Activated CD8-positive, alpha-beta memory T cell treated with anti-CD3 and anti-CD28 coated beads for 36 hours (primary cell): ENCODE measurements at regions not wholly inside any gene's neighbourhood (a gene's known extent, or its start where the extent isn't known, plus 50 kb on each side); places are given as distances from the start of the nearest gene placed in this dataset.
"Not testable (repeated sequence)": the region's sequence is repeated elsewhere in the genome, so short reads cannot be mapped to it uniquely, and the experiment has no call there.

Experiments
- CTCF ChIA-PET: fragments of 350-600 bp; sonication (Branson Sonifier 250); formaldehyde crosslinking; loops from one replicate; lab custom pipeline; 2021; ENCODE audit warnings: antibody characterized with exemption; lab: Charles Lee
- POLR2A ChIA-PET: fragments of 350-600 bp; sonication (Branson Sonifier 250); formaldehyde crosslinking; loops from one replicate; lab custom pipeline; 2021; ENCODE audit warnings: antibody characterized with exemption; lab: Charles Lee

- CTCF ChIA-PET, result no interaction called here
Observed at GRCh38 chr6:1231941-1232340, 80.0 kb upstream of the FOXQ1 start.

DNA sequence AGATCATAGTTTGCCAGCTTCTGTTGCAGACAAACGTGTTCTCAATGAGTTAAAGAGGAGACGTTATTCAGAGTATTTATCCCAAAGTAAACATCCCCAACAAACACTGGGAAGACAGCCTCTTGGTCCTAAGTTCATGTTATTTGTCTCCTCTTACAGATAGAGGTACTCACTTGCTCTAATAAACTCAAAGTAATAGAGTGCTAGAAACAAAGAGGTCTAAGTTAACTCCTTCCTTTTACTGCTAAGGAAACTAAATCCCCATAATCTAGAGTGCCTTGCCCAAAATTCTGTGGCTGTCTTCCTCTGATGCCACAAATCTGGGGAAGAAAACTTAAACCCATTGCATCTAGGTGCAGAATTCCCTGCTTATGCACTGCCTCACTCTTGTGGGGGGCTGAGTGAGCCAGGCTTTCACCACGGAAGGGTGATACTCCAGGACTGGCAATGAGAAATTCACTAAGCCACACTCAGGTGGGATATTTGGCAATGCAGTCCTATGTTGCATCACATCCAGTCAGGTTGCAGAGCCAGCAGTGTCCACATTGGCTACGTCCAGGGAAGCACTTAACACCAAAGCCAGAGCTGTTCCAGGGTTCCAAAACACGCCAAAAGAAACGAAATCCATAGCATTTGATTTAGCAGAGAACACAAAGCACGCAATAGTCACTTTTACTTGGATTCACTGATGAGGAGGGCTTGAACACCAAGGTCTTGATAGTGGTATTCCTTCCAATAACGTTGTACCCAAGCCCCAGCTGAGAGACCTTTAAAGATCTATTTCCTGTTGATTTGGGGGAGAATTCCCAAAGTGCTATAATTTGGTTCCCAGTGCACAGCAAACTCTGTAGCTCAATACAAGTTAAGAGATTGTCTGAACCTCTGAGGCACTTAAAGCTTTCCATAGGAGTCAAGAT lies 81.0 kb upstream of the FOXQ1 start:
- POLR2A ChIA-PET, result no interaction called here

More at GRCh38 chr6:1231941-1232340, 80.0 kb upstream of the FOXQ1 start:
- POLR2A ChIA-PET, result no interaction called here

DNA sequence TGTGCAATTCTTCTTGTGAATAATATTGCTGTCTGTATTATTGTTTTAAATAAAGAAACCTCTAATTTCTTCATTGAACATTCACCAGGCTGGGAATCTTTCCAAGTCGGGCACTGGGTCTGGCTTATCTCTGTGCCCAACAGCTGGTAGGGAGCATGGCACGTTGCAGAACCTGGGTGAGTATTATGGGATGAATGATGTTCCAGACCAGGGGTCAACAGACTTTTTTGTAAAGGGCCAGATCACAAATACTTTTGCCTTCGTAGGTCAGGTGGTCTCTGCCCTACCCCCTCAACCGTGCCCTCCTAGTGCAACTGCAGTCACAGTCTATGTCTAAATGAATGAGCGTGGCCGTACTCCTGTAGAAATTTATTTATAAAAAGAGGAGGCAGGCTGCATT lies 81.6 kb upstream of the FOXQ1 start:
- CTCF ChIA-PET, result no interaction called here
- POLR2A ChIA-PET, result no interaction called here

More for the DNA sequence above, 81.0 kb upstream of the FOXQ1 start:
- CTCF ChIA-PET, result no interaction called here

- POLR2A ChIA-PET, result no interaction called here
- CTCF ChIA-PET, result no interaction called here
Observed at GRCh38 chr6:1229808-1230207, 82.1 kb upstream of the FOXQ1 start.

DNA sequence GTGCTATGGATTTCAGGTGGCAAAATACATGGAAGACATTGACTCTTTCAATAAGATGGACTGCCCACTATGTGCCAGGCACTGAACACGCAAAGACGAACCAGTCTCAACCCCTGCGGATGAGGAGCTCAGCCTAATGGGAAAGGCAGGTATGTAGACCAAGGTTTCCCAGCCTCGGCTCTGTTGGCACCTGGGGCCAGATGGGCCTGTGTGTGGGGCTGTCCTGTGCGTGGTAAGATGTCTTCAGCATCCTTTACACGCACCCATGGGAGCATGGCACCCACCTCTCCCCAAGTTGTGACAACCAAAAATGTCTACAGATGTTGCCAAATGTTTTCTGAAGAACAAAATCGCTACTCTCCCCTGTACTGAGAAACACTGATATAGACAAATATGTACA lies 82.6 kb upstream of the FOXQ1 start:
- CTCF ChIA-PET, result no interaction called here
- POLR2A ChIA-PET, result no interaction called here

- POLR2A ChIA-PET, result no interaction called here
- CTCF ChIA-PET, result no interaction called here
Observed at GRCh38 chr6:1228754-1229191, 83.1 kb upstream of the FOXQ1 start.

DNA sequence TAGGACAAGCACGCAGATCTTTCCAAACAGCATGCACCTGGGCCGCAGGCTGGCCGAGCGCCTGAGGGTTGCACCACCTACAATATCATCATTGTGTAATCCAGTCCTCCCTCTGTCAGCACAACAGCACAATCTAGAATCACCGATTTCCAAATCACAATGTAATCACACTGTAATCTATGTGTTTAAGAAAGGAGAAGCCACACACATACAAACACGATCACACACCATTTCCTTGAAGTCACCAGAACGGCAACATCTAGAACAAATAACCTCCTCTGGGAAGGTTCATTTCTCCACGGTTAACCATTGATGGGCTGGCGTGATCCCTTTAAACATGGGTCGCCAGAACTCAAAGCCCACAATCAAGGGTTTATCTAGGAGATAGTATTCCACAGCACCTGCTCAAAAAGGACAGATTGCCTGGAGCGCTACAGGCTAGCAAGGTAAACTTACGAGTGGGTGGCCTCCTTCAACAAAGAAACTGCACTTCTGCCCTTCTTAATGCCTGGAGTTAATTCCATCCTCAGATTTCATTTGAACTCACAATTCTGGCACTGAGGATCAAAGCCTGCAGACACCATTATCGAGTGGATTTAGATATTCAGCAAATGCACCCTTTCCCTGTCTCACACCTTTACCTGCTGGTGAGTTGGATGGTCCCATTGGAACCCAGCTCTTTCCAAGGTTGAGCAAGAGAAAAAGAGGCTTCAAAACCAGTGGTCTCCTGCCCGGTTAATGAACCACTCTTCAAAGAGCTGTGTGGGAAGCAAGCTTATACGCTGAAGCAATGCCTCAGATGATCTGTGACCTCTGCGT lies 83.8 kb upstream of the FOXQ1 start:
- POLR2A ChIA-PET, result no interaction called here

GRCh38 chr6:1227600-1227934 lies 84.3 kb upstream of the FOXQ1 start:
- ChIA-PET POLR2A (no interaction called here), CTCF (no interaction called here)

More for the DNA sequence above, 83.8 kb upstream of the FOXQ1 start:
- CTCF ChIA-PET, result no interaction called here

DNA sequence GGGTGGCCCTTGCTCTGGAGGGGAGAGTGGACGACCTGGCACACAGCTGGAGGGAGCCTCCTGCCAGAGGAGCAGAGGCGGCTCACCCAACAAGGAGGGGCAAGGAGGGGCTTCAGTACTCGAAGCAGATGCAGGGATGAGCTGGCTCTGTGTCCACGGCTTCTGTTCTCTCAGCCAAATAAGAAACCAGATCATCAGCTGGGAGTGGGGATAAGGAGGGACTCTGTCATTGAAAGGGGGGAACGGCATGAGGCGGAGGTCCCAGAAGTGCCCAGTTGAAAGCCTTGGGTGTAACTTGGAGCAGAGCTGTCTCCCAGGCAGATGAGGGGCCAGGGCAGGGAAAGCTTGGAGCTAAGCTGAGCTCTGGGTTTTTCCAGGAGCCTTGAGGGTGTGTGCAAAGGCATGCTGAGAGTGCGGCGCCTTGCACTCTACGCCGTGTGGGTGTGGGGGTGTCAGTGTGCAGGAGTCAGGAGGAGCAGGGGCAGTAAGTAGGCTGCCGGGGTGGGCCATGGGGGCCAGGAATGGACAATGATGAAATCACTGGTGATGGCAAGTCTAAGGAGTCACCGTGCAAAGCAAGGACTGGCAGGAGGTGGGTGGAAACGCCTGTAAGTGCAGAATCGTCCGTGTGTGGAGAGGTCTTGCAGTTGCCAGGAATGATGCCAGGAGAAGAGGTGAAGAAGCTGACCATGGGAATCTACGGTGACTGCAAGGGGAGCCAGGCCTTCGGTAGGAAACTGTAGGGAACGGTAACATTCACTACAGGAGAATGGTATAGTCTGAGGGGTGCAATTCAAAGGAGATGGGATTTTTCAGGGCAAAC lies 85.4 kb upstream of the FOXQ1 start:
- CTCF ChIA-PET, result no interaction called here
- POLR2A ChIA-PET, result no interaction called here

GRCh38 chr6:1224514-1224913 lies 87.4 kb upstream of the FOXQ1 start:
- ChIA-PET CTCF (no interaction called here), POLR2A (no interaction called here)

GRCh38 chr6:1222728-1223595 lies 88.9 kb upstream of the FOXQ1 start:
- ChIA-PET POLR2A (no interaction called here), CTCF (no interaction called here)

DNA sequence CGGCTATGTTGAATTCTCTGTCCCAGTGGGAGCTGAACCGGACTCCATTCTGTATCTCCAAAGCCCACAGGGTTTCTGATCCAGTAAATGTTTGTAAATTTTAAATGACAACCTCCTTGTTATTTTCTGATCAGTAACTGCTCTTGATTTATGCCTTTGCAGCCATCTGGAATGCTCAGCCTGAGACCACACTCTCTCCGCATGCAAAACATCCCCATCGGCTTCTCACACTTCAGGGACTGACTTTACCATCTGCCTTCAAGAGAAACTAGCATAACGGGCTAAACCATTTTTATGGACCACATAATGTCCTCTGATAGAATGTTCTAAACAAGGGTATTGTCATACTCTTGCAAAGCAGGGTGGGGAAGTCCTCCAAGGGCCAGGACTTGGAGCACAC lies 94.5 kb upstream of the FOXQ1 start:
- ChIA-PET CTCF (no interaction called here), POLR2A (no interaction called here)

DNA sequence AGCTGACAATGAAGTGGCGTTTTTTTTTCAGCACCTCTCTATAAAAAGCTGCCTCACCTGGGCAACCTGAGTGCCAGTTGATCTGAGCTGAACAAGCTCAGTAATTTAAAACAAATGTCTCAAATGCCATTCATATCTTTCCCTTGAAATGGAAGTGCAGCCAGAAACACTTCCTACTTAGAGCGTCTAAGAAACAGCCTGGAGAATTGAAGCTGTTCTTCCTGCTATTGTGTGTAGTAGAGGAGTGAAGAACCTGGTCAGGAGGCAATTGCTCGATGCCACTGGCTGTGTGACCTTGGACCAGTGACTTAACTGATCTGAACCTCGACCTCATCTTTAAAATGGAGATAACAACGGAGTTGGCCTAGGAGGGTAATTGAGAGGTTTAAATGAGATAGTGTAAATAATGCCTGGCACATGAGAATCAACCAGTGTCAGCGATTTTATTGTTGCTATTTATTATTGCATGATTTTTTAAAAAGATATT lies 95.4 kb upstream of the FOXQ1 start:
- CTCF ChIA-PET, result no interaction called here

GRCh38 chr6:1215884-1216487 lies 95.9 kb upstream of the FOXQ1 start:
- POLR2A ChIA-PET, result no interaction called here
- CTCF ChIA-PET, result interaction anchor here (0.6 kb wide), 1 partner anchor 1374 kb away, joined by 3 read pairs; no protein-coding TSS in a partner anchor

More for the DNA sequence above, 95.4 kb upstream of the FOXQ1 start:
- POLR2A ChIA-PET, result no interaction called here

DNA sequence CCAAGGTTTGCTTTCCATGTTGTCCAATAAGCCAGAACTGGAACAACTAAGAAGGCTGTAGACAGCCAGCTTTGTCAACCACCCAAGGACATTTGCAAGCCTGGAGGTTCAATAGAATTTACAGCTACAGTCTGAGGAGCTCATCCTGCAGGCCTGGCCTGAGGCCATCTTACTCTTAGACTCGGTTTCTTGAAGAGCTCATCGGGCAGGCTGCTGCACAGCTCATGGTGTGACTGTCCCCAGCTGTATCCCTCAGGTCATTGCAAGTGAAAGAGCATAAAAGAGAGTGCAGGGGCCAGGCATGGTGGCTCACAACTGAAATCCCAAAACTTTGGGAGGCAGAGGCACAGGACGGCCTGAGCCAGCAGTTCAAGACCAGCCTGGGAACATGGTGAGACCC lies 96.9 kb upstream of the FOXQ1 start:
- CTCF ChIA-PET, result interaction anchor here (0.6 kb wide), 1 partner anchor 1375 kb away, joined by 3 read pairs; no protein-coding TSS in a partner anchor
- POLR2A ChIA-PET, result no interaction called here

- CTCF ChIA-PET, result no interaction called here
- POLR2A ChIA-PET, result no interaction called here
Observed at GRCh38 chr6:1212919-1213318, 99.0 kb upstream of the FOXQ1 start.

DNA sequence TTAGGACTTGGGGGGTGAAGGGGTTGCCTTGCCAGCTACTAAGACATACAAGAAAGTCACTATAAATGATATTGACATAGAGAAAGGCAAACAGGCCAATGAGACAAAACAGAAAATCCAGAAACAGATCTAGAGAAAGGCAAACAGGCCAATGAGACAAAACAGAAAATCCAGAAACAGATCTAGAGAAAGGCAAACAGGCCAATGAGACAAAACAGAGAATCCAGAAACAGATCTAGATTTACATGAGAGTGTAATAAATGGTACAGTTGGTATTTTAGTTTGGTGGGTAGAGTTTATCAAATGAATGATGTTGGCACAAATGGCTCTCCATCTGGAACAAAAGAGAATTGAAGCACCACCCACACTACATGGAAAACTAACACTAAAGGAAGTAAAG lies 99.8 kb upstream of the FOXQ1 start:
- CTCF ChIA-PET, POLR2A ChIA-PET: not testable (repeated sequence)

- POLR2A ChIA-PET, CTCF ChIA-PET: not testable (repeated sequence)
Observed at GRCh38 chr6:1210631-1211030, 101.3 kb upstream of the FOXQ1 start.
